Colonic mucosa (tissue), 4 donors: ENCODE measurements at regions not wholly inside any gene's neighbourhood (a gene's known extent, or its start where the extent isn't known, plus 50 kb on each side); places are given as distances from the start of the nearest gene placed in this dataset.

ENCODE experiments used
- DNase-seq: peaks from one replicate; pipeline ENCODE4 v3.0.0-alpha.2; 2020
- H3K27ac ChIP-seq: fragments of 200-600 bp; one replicate; pipeline ENCODE4 v1.8.0; 2021
- H3K27me3 ChIP-seq: fragments of 200-600 bp; one replicate; pipeline ENCODE4 v1.8.0; 2021
- H3K36me3 ChIP-seq: fragments of 200-600 bp; one replicate; pipeline ENCODE4 v1.8.0; 2021
- H3K4me1 ChIP-seq: fragments of 200-600 bp; one replicate; pipeline ENCODE4 v1.8.0; 2021; ENCODE audit warnings: mild to moderate bottlenecking
- H3K4me3 ChIP-seq: fragments of 200-600 bp; one replicate; pipeline ENCODE4 v1.8.0; 2021
- H3K9ac ChIP-seq, 2 donors: one replicate each; pipeline ENCODE4 v1.7.0; 2013; ENCODE audit warnings: control low read depth in 2 of 2, low read depth in 2 of 2, low read length in 2 of 2
- H3K9me3 ChIP-seq: fragments of 200-600 bp; one replicate; pipeline ENCODE4 v1.8.0; 2021
- intact Hi-C: fragments of 100-400 bp; cut with DNase I; formaldehyde crosslinking; loops from one replicate; pipeline ENCODE4 v1.14.1; 2022
- TF ChIP-seq, protein P1 (sequence below): fragments of 200-600 bp; IDR thresholded peaks from one replicate; pipeline ENCODE4 v1.8.0; 2022; ENCODE audit warnings: antibody characterized with exemption, mild to moderate bottlenecking
- donor health status: healthy.
- donor health status: DM: no; HTN: no; CAD: no.
- donor health status: DM: no; HTN: no; CAD: no.

DNA sequence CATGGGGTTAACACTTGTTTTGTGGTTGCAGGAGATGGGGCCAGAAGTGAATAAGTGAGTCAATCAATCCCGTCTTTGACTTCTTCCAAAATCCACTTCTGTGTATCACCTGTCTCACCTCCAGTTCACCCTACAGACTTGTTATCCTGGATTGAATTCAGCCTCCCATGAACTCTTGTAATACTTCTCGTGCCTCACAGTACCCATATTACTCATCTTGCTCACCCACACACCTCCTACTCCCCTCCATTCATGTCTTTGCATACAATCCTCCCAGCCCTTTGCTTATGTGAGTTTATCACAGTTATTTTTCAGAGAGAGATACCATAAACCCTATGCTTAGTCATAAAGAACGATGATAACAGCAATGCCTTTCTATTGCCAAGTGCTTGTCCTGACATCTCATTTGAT lies 52.9 kb upstream of the PAPPA start:
- intact Hi-C loops = no loop called here
- TF ChIP-seq, protein P1, sequence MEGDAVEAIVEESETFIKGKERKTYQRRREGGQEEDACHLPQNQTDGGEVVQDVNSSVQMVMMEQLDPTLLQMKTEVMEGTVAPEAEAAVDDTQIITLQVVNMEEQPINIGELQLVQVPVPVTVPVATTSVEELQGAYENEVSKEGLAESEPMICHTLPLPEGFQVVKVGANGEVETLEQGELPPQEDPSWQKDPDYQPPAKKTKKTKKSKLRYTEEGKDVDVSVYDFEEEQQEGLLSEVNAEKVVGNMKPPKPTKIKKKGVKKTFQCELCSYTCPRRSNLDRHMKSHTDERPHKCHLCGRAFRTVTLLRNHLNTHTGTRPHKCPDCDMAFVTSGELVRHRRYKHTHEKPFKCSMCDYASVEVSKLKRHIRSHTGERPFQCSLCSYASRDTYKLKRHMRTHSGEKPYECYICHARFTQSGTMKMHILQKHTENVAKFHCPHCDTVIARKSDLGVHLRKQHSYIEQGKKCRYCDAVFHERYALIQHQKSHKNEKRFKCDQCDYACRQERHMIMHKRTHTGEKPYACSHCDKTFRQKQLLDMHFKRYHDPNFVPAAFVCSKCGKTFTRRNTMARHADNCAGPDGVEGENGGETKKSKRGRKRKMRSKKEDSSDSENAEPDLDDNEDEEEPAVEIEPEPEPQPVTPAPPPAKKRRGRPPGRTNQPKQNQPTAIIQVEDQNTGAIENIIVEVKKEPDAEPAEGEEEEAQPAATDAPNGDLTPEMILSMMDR = no peak
- H3K9me3 ChIP-seq = no peaks in the 10 kb centered on the region
- no peaks in the 10 kb centered on the region for H3K27me3 ChIP-seq
- H3K4me3 ChIP-seq = no peak overlapping the region
- no peak overlapping the region for H3K27ac ChIP-seq
- no peaks in the 10 kb centered on the region for H3K4me1 ChIP-seq
- no peak for DNase-seq
- no peaks in the 10 kb centered on the region for H3K36me3 ChIP-seq
- H3K9ac ChIP-seq = no peak overlapping the region

- H3K9ac ChIP-seq = no peak overlapping the region
- TF ChIP-seq, protein P1 = no peak
- no peak overlapping the region for H3K4me3 ChIP-seq
- intact Hi-C loops = no loop called here
- no peaks in the 10 kb centered on the region for H3K4me1 ChIP-seq
- no peak overlapping the region for H3K27ac ChIP-seq
- H3K9me3 ChIP-seq = no peaks in the 10 kb centered on the region
- H3K27me3 ChIP-seq = no peaks in the 10 kb centered on the region
- no peaks in the 10 kb centered on the region for H3K36me3 ChIP-seq
- no peak for DNase-seq
Measured at GRCh38 chr9:116101516-116101915, 52.1 kb upstream of the PAPPA start.

- Histone ChIP-seq H3K9ac (no peak overlapping the region), H3K4me3 (no peak overlapping the region), H3K27me3 (no peaks in the 10 kb centered on the region), H3K27ac (no peak overlapping the region), H3K9me3 (no peaks in the 10 kb centered on the region), H3K4me1 (no peaks in the 10 kb centered on the region), H3K36me3 (no peaks in the 10 kb centered on the region)
- intact Hi-C loops = no loop called here
- TF ChIP-seq, protein P1 = no peak
- DNase-seq = no peak
Measured at GRCh38 chr9:116102596-116102995, 51.0 kb upstream of the PAPPA start.
